Parathyroid adenoma (tissue), 2 donors: ENCODE measurements at regions not wholly inside any gene's neighbourhood (a gene's known extent, or its start where the extent isn't known, plus 50 kb on each side); places are given as distances from the start of the nearest gene placed in this dataset.
"Not testable (repeated sequence)": the region's sequence is repeated elsewhere in the genome, so short reads cannot be mapped to it uniquely, and the experiment has no call there.

Experiments used
- H2AFZ ChIP-seq: fragments of 300-600 bp; sonication (generic); one replicate; pipeline ENCODE4 v1.7.0; 2017; ENCODE audit warnings: antibody characterized with exemption, mild to moderate bottlenecking
- H3K27ac ChIP-seq: fragments of 300-600 bp; sonication (generic); one replicate; pipeline ENCODE4 v1.7.0; 2017
- H3K27me3 ChIP-seq: fragments of 300-600 bp; sonication (generic); one replicate; pipeline ENCODE4 v1.7.0; 2017; ENCODE audit warnings: low read length; ENCODE audit not compliant: control insufficient read depth, insufficient read depth
- H3K36me3 ChIP-seq: fragments of 300-600 bp; sonication (generic); one replicate; pipeline ENCODE4 v1.7.0; 2017; ENCODE audit warnings: low read length; ENCODE audit not compliant: control insufficient read depth, insufficient read depth
- H3K4me1 ChIP-seq: fragments of 300-600 bp; sonication (generic); one replicate; pipeline ENCODE4 v1.7.0; 2017; ENCODE audit warnings: control low read depth
- H3K4me2 ChIP-seq: fragments of 300-600 bp; sonication (generic); one replicate; pipeline ENCODE4 v1.7.0; 2017; ENCODE audit warnings: low read length
- H3K4me3 ChIP-seq: fragments of 300-600 bp; sonication (generic); one replicate; pipeline ENCODE4 v1.7.0; 2017; ENCODE audit warnings: low read depth, low read length
- H3K79me2 ChIP-seq: fragments of 300-600 bp; sonication (generic); one replicate; pipeline ENCODE4 v1.7.0; 2017; ENCODE audit warnings: control low read depth
- H3K9ac ChIP-seq: fragments of 300-600 bp; sonication (generic); one replicate; pipeline ENCODE4 v1.7.0; 2017; ENCODE audit warnings: mild to moderate bottlenecking
- H3K9me3 ChIP-seq: fragments of 300-600 bp; sonication (generic); one replicate; pipeline ENCODE4 v1.7.0; 2017; ENCODE audit warnings: low read length; ENCODE audit not compliant: control insufficient read depth
- CTCF ChIP-seq: fragments of 300-600 bp; sonication (generic); IDR thresholded peaks from one replicate; pipeline ENCODE4 v1.7.0; 2017; ENCODE audit warnings: antibody characterized with exemption, mild to moderate bottlenecking
- donor health status: primary hyperparathyroidism.

GRCh38 chr1:96583903-96584302 is 137.7 kb upstream of the PTBP2 start:
- no peaks in the 10 kb centered on the region for H3K36me3 ChIP-seq
- no peaks in the 10 kb centered on the region for H3K79me2 ChIP-seq
- H3K9ac ChIP-seq, result no peak overlapping the region
- no peak overlapping the region for H3K4me2 ChIP-seq
- H3K9me3 ChIP-seq, result no peaks in the 10 kb centered on the region
- no peak overlapping the region for H2AFZ ChIP-seq
- H3K4me1 ChIP-seq, result no peaks in the 10 kb centered on the region
- no peak overlapping the region for H3K27ac ChIP-seq
- no peak overlapping the region for H3K4me3 ChIP-seq
- no peak for TF ChIP-seq CTCF
- no peaks in the 10 kb centered on the region for H3K27me3 ChIP-seq

- H3K4me1 ChIP-seq, result no peaks in the 10 kb centered on the region
- H3K36me3 ChIP-seq, result no peaks in the 10 kb centered on the region
- no peaks in the 10 kb centered on the region for H3K79me2 ChIP-seq
- no peak overlapping the region for H3K4me3 ChIP-seq
- TF ChIP-seq CTCF, result no peak
- H3K4me2 ChIP-seq, result no peak overlapping the region
- no peaks in the 10 kb centered on the region for H3K27me3 ChIP-seq
- no peak overlapping the region for H2AFZ ChIP-seq
- no peaks in the 10 kb centered on the region for H3K9me3 ChIP-seq
- H3K27ac ChIP-seq, result no peak overlapping the region
- H3K9ac ChIP-seq, result no peak overlapping the region
Observed at GRCh38 chr1:96587222-96587621, 134.4 kb upstream of the PTBP2 start.

GRCh38 chr1:96588416-96588995 is 133.1 kb upstream of the PTBP2 start:
- Histone ChIP-seq H3K27ac (no peak overlapping the region), H3K79me2 (no peaks in the 10 kb centered on the region), H3K27me3 (no peaks in the 10 kb centered on the region), H3K9me3 (no peaks in the 10 kb centered on the region), H3K36me3 (no peaks in the 10 kb centered on the region), H3K4me1 (no peaks in the 10 kb centered on the region), H2AFZ (no peak overlapping the region), H3K9ac (no peak overlapping the region), H3K4me2 (no peak overlapping the region), H3K4me3 (no peak overlapping the region)
- TF ChIP-seq CTCF, result no peak

- H3K4me2 ChIP-seq, H3K9ac ChIP-seq, H3K36me3 ChIP-seq, H3K4me3 ChIP-seq, H3K9me3 ChIP-seq, H3K27ac ChIP-seq, H3K27me3 ChIP-seq, H3K4me1 ChIP-seq, H2AFZ ChIP-seq, H3K79me2 ChIP-seq: not testable (repeated sequence)
Observed at GRCh38 chr1:96595530-96595929, 126.1 kb upstream of the PTBP2 start.

GRCh38 chr1:96596226-96596922 is 125.2 kb upstream of the PTBP2 start:
- no peak for TF ChIP-seq CTCF
- H2AFZ ChIP-seq, result no peak overlapping the region
- H3K9me3 ChIP-seq, result no peaks in the 10 kb centered on the region

More at GRCh38 chr1:96596226-96596922, 125.2 kb upstream of the PTBP2 start:
- Histone ChIP-seq H3K4me2 (no peak overlapping the region), H3K27me3 (no peaks in the 10 kb centered on the region), H3K27ac (no peak overlapping the region), H3K4me1 (no peaks in the 10 kb centered on the region), H3K36me3 (no peaks in the 10 kb centered on the region), H3K9ac (no peak overlapping the region), H3K79me2 (no peaks in the 10 kb centered on the region), H3K4me3 (no peak overlapping the region)
